Ovary (tissue), 7 donors: ENCODE measurements at regions not wholly inside any gene's neighbourhood (a gene's known extent, or its start where the extent isn't known, plus 50 kb on each side); places are given as distances from the start of the nearest gene placed in this dataset.
"Not testable (repeated sequence)": the region's sequence is repeated elsewhere in the genome, so short reads cannot be mapped to it uniquely, and the experiment has no call there.

Experiments used
- DNase-seq, 5 donors: peaks; one replicate each; pipeline ENCODE4 v3.0.0-alpha.2; 2019 to 2020
- H3K27ac ChIP-seq, 2 donors: fragments of 200-600 bp; one replicate each; pipeline versions ENCODE4 v1.5.1 to v1.8.0; 2019 to 2022
- H3K27me3 ChIP-seq: fragments of 200-600 bp; one replicate; pipeline ENCODE4 v1.8.0; 2022
- H3K36me3 ChIP-seq: fragments of 200-600 bp; sonication (generic); one replicate; pipeline ENCODE4 v1.5.1; 2019
- H3K4me1 ChIP-seq: one replicate; pipeline ENCODE4 v1.8.1; 2013; ENCODE audit warnings: mild to moderate bottlenecking, moderate library complexity; ENCODE audit not compliant: insufficient read depth
- H3K4me3 ChIP-seq: fragments of 200-600 bp; sonication (generic); one replicate; pipeline ENCODE4 v1.5.1; 2017
- H3K9me3 ChIP-seq, 2 donors: fragments of 200-600 bp in 1 of 2; sonication (generic) in 1 of 2; one replicate each; pipeline versions ENCODE4 v1.5.1 to v1.8.1; 2013 to 2019; ENCODE audit warnings: mild to moderate bottlenecking in 1 of 2, moderate library complexity in 1 of 2
- EP300 ChIP-seq: sonication (generic); formaldehyde crosslinking; IDR thresholded peaks from one replicate; pipeline ENCODE4 v1.6.1; 2017; ENCODE audit warnings: antibody characterized with exemption
- POLR2A ChIP-seq: fragments of 450-650 bp; IDR thresholded peaks from one replicate; pipeline ENCODE4 v1.6.1; 2017; ENCODE audit warnings: antibody characterized with exemption, mild to moderate bottlenecking, moderate library complexity
- WGBS, 3 donors: extraction: QIAGEN DNeasy Blood & Tissue Kit in 1 of 3; methylation state at CpG; one replicate each; pipeline versions ENCODE4 v1.1.5 to v1.1.7; 2013 to 2017; 5-methylcytosine and 5-hydroxymethylcytosine counted together
- intact Hi-C, 4 donors: fragments of 100-400 bp; cut with DNase I; formaldehyde crosslinking; loops; one replicate each; pipeline versions ENCODE4 v1.11.0 to v1.15.1; 2022 to 2023
- TF ChIP-seq, protein P1 (sequence below), 3 donors: fragments of 450-650 bp in 2 of 3; fragments of 200-600 bp in 1 of 3; IDR thresholded peaks; one replicate each; pipeline versions ENCODE4 v1.5.1 to v1.8.0; 2016 to 2022; ENCODE audit warnings: antibody characterized with exemption in 3 of 3, mild to moderate bottlenecking in 1 of 3
- donor health status: DM: no; HTN: no; CAD: no; lungs with moderate emphysema.
- donor health status: DM: no; HTN: no; CAD: no.
- donor health status: Bipolar disorder and iron deficiency.
- donor health status: DM: no; HTN: no; CAD: no.
- donor health status: DM: yes; HTN: yes; CAD: no.

DNA sequence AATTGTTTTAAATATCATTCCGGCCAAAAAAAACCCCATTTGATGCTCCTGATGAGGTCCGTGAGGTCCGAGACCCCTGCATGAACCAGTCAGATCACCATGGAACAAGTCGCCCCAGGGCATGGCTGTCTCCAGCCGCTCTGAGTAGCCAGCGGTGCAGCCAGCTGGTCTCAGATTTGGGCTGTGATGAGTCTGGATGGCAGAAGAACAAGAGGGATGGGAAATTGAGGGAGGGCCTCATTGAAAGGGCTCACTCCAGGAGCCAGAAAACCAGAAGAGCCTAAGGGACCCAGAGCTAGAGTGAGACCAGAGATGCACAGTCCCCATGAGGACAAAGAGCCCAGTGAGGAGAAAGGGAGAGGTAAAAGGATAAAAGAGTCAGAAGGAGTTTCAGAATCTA, 174.0 kb downstream of the TOMM20 start:
- intact Hi-C loops: no loop called here
- no peak overlapping the region for H3K4me3 ChIP-seq
- WGBS, 3 donors: 95 to 97% (median 97%) methylated on average over 6 of the region's 6 CpGs
- H3K27ac ChIP-seq: no peak overlapping the region
- DNase-seq: no peak
- H3K27me3 ChIP-seq: no peaks in the 10 kb centered on the region
- TF ChIP-seq EP300: no peak
- TF ChIP-seq POLR2A: no peak
- TF ChIP-seq, protein P1, sequence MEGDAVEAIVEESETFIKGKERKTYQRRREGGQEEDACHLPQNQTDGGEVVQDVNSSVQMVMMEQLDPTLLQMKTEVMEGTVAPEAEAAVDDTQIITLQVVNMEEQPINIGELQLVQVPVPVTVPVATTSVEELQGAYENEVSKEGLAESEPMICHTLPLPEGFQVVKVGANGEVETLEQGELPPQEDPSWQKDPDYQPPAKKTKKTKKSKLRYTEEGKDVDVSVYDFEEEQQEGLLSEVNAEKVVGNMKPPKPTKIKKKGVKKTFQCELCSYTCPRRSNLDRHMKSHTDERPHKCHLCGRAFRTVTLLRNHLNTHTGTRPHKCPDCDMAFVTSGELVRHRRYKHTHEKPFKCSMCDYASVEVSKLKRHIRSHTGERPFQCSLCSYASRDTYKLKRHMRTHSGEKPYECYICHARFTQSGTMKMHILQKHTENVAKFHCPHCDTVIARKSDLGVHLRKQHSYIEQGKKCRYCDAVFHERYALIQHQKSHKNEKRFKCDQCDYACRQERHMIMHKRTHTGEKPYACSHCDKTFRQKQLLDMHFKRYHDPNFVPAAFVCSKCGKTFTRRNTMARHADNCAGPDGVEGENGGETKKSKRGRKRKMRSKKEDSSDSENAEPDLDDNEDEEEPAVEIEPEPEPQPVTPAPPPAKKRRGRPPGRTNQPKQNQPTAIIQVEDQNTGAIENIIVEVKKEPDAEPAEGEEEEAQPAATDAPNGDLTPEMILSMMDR (IDR thresholded peaks at IDR 0.05): no peak
- peaks cover 2% of the 10 kb centered on the region for H3K4me1 ChIP-seq
- no peaks in the 10 kb centered on the region for H3K9me3 ChIP-seq
- no peaks in the 10 kb centered on the region for H3K36me3 ChIP-seq

DNA sequence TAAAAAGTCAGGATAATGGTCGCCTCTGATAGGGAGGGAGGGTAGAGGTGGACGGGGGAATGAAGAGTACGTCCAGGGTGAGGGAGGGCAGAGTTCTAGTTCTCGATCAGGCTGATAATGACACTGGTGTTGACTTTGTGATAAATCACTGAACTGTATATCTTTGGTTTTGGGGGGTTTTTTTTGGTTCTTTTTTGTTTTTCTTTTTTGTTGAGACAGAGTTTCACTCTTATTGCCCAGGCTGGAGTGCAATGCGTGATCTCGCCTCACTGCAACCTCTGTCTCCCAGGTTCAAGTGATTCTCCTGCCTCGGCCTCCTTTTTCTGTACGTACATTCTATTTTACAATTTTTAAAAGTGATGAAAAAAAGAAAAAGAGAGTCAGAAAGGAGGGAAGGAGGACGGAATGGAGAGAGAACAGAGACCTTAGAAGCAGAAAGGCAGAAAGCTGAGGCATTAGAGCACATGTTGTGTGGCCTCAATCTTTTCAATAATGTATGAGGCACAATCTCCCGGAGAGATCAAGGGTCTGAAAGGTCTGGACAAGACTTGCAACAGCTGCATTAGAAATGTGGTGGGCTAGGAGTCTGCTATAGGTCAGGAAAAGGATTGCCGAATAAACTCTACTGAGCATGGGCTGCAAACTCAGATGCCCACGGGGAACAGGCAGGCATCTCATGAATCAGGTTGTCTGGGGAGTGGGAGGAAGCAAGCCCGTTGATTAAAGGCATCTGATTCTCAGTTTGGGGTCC, 174.8 kb downstream of the TOMM20 start:
- no peak overlapping the region for H3K27ac ChIP-seq

DNA sequence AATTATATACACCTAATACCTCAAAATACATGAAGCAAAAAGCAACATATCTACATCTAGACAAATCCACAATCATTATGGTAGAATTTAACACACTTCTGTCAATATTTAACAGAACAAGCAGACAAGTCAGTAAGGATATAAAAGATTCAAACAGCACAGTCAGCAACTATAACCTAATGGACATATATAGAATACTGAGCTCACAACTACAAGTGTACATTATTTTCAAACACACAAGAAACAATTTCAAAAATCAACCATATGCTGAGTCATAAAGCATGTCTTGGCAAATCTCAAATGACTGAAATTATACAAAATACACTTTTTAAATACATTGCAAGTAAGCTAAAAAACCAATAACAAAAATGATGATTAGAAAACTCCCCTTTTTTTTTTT, 178.0 kb downstream of the TOMM20 start:
- Histone ChIP-seq H3K27ac (no peak overlapping the region), H3K4me3 (no peak overlapping the region), H3K9me3 (no peaks in the 10 kb centered on the region), H3K36me3 (no peaks in the 10 kb centered on the region), H3K27me3 (no peaks in the 10 kb centered on the region), H3K4me1 (no peaks in the 10 kb centered on the region)
- TF ChIP-seq EP300: no peak
- no peak for TF ChIP-seq POLR2A
- TF ChIP-seq, protein P1 (IDR thresholded peaks at IDR 0.05): no peak
- intact Hi-C loops: no loop called here
- no peak for DNase-seq

More for the DNA sequence above, 174.8 kb downstream of the TOMM20 start:
- DNase-seq: no peak
- intact Hi-C loops: no loop called here
- 84 to 93% (median 93%) methylated on average over 13 of the region's 13 CpGs for WGBS, 3 donors
- Histone ChIP-seq H3K27me3 (no peaks in the 10 kb centered on the region), H3K9me3 (no peaks in the 10 kb centered on the region), H3K4me1 (peaks cover 2% of the 10 kb centered on the region), H3K4me3 (no peak overlapping the region), H3K36me3 (no peaks in the 10 kb centered on the region)
- TF ChIP-seq POLR2A (no peak), EP300 (no peak)
- TF ChIP-seq, protein P1 (IDR thresholded peaks at IDR 0.05): no peak

DNA sequence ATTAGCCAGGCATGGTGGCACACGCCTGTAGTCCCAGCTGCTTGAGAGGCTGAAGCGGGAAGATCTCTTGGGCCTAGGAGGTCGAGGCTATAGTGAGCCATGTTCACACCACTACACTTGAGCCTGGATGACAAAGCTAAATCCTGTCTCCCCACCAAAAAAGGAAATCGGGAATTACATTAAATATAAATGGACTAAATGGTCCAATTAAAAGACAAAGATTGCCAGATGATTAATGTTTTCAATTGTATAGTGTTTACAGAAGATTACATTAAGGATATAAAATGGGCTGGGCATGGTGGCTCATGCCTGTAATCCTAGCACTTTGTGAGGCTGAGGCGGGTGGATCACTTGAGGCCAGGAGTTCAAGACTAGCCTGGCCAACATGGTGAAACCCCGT, 179.1 kb downstream of the TOMM20 start:
- H3K27me3 ChIP-seq, H3K9me3 ChIP-seq, H3K4me1 ChIP-seq, H3K36me3 ChIP-seq, H3K4me3 ChIP-seq, DNase-seq, H3K27ac ChIP-seq, intact Hi-C loops: not testable (repeated sequence)
- 76 to 96% (median 95%) methylated on average over 6 of the region's 6 CpGs for WGBS, 3 donors

DNA sequence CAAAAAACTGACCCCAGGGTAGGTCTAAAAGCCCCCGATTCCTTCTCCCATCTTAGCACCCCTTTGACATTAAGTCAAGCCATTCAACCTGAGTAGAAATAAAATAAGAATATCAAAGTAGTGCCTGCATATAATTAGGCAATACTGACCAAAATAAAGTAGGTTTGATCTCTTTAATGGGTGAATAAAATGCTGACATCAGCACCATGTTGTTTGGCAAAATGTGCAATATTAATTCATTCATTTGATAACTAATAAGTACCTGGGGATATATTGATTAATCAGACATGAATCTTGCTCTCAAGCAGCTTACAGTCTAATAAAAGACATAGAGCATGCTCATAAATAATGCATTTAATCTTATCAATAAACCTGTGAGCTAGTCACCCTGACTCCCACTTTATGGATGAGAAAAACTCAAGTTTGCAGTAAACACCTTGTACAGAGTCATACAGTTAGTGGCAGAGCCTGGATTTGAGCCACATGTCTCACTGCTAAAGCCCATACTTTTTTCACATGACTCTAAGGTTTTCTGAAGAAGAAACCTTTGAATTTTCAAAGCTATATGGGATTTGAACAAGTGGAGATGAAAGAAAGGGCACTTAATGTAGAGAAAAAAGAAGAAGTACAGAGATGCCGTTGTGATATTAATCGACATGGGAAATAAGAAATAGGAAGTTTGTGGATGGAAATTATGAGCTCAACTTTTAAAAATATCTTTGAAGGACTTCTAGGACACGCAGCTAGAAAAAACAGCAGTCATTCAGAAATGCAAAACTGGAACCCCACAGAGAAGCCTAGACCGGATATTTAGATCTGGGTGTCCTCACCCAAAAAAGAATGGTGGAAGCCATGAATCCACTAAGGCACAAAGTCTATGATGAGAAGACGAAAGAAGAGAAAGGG, 183.9 kb downstream of the TOMM20 start:
- DNase-seq: no peak
- WGBS, 3 donors: 80 to 86% (median 82%) methylated on average over 6 of the region's 6 CpGs
- H3K4me1 ChIP-seq: no peaks in the 10 kb centered on the region
- TF ChIP-seq EP300 (no peak), POLR2A (no peak)
- TF ChIP-seq, protein P1 (IDR thresholded peaks at IDR 0.05): no peak
- no peaks in the 10 kb centered on the region for H3K9me3 ChIP-seq
- H3K4me3 ChIP-seq: no peak overlapping the region
- no peaks in the 10 kb centered on the region for H3K36me3 ChIP-seq
- intact Hi-C loops: no loop called here
- no peak overlapping the region for H3K27ac ChIP-seq
- no peaks in the 10 kb centered on the region for H3K27me3 ChIP-seq
